Lower leg skin (tissue), 3 donors: ENCODE measurements at regions not wholly inside any gene's neighbourhood (a gene's known extent, or its start where the extent isn't known, plus 50 kb on each side); places are given as distances from the start of the nearest gene placed in this dataset.

Experiments
- POLR2A ChIP-seq, 2 donors: fragments of 450-650 bp; IDR thresholded peaks; one replicate each; pipeline ENCODE4 v1.6.1; 2016 to 2017; ENCODE audit warnings: antibody characterized with exemption in 2 of 2, mild to moderate bottlenecking in 1 of 2, moderate library complexity in 1 of 2
- TF ChIP-seq, protein P1 (sequence below), 3 donors: fragments of 450-650 bp; IDR thresholded peaks; one replicate each; pipeline ENCODE4 v1.5.1; 2016; ENCODE audit warnings: antibody characterized with exemption in 3 of 3, mild to moderate bottlenecking in 3 of 3, moderate library complexity in 2 of 3

DNA sequence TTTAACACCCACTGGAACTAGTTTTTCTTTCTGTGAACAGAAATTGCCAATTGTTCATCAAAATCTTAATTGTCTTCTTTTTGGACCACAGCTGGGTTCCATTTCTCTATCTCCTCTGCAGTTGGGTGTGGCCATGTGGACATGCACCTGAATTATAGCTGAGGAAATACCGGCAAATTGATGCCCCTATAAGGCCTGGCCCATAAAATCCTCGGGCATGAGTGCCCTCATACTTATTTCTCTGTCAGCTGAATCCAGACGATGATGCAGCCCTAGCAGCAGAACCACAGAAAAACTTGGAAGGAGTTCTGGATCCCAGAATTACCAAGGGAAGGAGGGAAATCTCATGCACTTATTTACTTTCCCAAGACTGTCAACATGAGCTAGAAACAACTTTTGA is 249.0 kb downstream of the CYRIA start:
- TF ChIP-seq, protein P1, sequence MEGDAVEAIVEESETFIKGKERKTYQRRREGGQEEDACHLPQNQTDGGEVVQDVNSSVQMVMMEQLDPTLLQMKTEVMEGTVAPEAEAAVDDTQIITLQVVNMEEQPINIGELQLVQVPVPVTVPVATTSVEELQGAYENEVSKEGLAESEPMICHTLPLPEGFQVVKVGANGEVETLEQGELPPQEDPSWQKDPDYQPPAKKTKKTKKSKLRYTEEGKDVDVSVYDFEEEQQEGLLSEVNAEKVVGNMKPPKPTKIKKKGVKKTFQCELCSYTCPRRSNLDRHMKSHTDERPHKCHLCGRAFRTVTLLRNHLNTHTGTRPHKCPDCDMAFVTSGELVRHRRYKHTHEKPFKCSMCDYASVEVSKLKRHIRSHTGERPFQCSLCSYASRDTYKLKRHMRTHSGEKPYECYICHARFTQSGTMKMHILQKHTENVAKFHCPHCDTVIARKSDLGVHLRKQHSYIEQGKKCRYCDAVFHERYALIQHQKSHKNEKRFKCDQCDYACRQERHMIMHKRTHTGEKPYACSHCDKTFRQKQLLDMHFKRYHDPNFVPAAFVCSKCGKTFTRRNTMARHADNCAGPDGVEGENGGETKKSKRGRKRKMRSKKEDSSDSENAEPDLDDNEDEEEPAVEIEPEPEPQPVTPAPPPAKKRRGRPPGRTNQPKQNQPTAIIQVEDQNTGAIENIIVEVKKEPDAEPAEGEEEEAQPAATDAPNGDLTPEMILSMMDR (IDR thresholded peaks at IDR 0.05), result no peak
- no peak for TF ChIP-seq POLR2A (IDR thresholded peaks at IDR 0.05)
